Stromal cell of bone marrow (primary cell): ENCODE measurements at regions not wholly inside any gene's neighbourhood (a gene's known extent, or its start where the extent isn't known, plus 50 kb on each side); places are given as distances from the start of the nearest gene placed in this dataset.

Experiments used
- DNase-seq: peaks from one replicate; pipeline ENCODE4 v3.0.0-alpha.2; 2012; ENCODE audit warnings: low read depth

GRCh38 chrX:9317176-9317575 lies 147.7 kb upstream of the TBL1X start:
- DNase-seq: no peak

DNA sequence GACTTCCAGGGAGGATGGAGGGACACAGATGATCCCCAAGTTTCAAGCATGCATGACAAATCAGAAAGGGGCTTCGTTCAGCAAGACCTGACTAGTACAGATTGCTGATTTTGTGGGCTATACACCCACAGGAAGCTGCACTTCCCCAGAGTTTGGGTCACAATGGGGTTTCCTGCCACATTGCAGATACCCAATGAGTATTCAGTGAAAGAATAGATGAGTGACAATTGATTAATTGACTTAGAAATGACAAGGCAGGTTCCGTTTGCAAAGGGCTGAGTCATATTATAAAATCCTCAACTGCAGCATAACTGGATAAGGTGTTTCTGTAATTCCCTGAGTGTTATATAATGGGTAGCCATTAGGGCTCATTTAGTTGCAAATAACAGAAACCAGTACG lies 146.6 kb upstream of the TBL1X start:
- DNase-seq: no peak

DNA sequence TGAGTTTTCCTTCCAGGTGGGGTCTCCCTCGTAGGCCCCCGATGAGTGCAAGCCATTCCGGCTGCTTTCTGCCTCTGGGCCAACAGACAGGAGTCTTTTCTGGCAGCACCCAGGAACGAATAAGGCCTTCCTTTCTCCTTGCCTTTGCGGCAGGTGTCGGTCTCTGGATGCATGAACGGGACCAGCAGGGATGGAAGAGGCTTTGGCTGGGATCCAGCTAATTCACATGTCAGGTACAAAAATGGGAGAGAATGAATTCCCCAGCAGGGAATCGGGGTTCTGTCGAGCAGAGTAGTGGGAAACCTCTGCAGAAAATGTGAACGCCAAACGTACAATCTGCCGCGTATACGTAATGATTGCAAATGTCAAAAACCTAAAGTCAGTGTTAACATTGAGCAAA lies 146.1 kb upstream of the TBL1X start:
- DNase-seq: no peak

DNA sequence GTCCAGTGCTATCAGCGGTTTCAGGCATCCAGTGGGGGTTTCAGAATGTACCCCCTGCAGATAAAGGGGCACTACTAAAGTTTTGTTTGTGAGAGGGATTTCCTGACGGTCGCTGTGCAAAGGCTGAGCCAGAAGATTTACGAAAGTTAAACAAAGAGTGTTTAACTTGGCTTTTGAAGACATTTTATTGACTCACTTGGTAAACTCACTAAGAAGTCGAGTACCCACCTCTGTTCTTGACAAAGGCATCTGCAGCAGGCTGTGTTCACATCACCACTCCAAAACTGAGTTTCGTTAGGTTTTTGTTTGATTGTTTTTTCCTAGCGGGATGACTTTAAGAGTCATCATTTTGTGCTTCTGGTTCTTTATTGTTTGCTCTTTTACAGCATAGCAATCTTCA lies 143.9 kb upstream of the TBL1X start:
- no peak for DNase-seq

- DNase-seq: no peak
These were observed 140.2 kb upstream of the TBL1X start for GRCh38 chrX:9324676-9325075.

DNA sequence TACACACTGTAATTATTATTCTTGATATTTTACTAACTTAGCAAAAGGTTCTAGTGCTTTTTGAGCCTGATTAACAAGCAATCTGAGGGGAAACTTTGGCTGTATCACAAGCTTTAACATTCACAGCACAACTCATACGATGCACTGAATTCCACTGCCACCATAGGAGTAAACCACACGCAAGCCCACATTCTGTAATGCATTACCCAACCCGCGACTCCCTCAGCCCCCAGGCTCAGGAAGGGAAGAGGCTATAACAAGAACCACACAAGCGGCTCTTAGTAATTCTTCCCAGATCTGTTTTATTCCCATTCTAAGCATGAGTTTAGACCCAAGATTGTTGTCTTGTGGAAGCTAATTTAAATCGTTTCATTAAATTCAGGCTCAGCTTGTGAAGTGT lies 138.5 kb upstream of the TBL1X start:
- no peak for DNase-seq

DNA sequence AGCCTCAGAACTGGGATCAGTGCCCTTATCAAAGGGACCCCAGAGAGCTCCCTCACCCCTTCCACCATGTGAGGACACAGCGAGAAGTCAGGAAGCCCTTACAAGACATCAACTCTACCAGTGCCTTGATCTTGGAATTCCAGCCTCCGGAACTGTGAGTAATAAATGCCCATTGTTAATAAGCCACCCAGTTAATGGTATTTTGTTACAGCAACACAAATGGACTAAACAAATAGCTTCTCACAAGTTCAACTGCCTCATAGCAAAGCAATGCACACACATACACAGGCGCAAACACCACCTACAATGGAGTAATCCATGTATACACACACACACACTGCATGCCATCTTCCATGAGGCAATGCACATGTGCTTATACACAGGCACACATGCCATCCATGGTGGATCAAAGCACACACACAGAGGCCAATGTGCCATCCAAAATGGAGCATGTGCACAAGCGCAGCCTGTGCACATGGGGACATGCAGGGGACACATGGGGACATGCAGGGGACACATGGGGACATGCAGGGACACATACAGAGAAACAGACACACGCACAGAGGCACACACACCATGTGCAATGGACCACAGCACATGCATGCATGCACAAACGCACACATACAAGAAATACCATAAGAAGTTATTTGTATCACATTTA lies 137.6 kb upstream of the TBL1X start:
- no peak for DNase-seq

GRCh38 chrX:9327747-9328145 lies 137.1 kb upstream of the TBL1X start:
- peak; percentile 55 for DNase-seq

- no peak for DNase-seq
These were observed 135.8 kb upstream of the TBL1X start for GRCh38 chrX:9329056-9329455.

GRCh38 chrX:9330249-9330982 lies 134.4 kb upstream of the TBL1X start:
- DNase-seq: no peak

DNA sequence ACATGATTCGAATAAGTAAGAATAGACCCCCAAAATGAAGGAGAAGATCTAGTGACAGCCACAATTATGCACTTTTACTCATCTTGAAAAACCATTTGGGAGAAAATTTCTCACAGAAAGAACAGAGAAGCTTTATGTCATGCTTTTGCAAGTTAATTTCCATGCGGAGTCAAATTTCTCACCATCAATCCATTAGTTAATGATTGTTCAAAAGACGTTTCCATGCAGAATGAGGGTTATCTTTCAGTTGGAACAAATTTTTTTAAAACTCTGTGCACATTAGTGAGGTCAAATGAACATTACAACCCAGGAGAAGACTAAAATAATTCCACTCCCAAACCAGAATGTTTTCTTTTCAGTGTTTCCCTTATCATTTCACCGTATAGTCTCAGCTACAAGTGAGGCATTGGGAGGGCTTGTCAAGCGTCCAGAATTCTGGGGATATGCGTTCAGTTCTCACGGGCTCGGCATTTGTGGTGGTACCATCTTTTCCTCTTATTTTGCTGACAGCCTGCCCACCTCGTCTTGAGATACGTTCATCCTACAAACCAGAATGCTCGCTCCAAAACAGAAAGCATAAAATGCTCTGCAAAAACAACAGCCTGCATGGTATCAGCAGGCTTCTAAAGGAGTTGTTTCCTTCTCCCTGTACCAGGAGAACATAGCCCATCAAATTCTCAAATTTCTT lies 130.8 kb upstream of the TBL1X start:
- DNase-seq: no peak

DNA sequence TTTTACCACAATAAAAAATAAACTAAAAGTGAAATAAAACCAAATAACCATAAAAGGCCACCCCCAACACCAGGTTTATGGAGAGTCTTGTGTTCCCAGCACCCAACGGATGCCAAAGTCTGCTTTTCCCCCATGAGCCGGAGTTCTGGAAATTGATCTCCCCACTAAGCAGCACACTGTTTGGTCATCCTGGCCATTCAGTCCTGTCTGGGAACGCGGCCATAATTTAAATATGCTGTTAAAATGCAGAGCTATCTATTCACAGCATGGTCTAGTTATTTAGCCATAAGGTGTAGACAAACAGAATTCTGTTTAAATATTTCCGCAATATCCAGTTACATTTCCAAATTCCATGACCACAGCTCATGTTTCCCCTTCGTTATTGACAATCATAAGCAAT lies 129.6 kb upstream of the TBL1X start:
- no peak for DNase-seq

DNA sequence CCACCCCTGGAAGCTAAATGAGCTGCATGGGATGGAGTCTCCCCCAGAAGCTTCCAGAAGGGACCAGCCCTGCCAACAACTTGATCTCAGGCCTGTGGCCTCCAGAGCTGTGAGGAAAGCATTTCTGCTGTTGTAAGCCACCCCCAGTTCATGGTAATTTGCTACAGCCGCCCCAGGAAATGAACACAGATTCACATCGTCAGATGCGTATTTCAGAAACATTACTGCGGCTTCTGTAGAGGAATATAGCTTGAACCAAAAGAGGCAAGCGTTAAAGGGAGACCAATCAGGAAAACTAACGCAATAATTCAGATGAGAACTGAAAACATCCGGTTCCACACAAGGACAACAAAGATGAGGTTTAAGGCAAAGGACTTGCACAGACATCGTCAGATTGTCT lies 128.4 kb upstream of the TBL1X start:
- no peak for DNase-seq

DNA sequence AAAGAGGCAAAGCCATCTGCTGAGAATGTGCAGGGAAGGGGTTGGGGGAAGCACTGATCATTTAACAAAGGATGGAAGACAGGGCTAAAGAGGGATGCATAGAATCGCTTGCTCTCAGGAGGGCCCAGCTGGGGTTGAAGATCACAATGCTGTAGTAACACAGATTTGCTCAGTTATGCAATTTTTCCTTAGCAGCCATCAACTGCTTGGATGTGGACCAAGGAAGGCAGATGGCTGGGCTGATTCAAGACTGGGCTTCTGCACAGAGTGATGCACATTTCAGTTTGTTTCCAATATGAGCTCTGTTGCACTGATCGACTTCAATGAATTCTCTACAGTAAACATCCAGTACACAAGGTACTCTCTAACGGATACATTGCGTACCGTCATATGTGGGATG lies 127.8 kb upstream of the TBL1X start:
- peak; percentile 55 for DNase-seq

DNA sequence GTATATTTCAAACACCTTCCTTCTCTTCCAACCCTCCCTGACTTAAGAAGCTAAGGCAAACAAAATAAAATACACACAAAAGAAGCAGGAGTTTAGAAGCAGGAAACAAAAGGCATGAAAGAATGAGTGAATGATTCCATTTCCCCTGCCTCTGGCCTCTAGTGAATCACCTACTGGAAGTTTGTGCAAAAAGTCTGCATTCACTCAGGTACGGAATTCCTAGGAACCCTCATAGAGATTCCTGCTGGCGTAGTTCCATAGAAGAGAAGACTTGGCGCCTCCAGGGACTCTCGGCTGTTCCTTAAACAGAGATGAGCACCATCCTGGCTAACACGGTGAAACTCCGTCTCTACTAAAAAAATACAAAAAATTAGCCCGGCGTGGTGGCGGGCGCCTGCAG lies 125.9 kb upstream of the TBL1X start:
- no peak for DNase-seq

DNA sequence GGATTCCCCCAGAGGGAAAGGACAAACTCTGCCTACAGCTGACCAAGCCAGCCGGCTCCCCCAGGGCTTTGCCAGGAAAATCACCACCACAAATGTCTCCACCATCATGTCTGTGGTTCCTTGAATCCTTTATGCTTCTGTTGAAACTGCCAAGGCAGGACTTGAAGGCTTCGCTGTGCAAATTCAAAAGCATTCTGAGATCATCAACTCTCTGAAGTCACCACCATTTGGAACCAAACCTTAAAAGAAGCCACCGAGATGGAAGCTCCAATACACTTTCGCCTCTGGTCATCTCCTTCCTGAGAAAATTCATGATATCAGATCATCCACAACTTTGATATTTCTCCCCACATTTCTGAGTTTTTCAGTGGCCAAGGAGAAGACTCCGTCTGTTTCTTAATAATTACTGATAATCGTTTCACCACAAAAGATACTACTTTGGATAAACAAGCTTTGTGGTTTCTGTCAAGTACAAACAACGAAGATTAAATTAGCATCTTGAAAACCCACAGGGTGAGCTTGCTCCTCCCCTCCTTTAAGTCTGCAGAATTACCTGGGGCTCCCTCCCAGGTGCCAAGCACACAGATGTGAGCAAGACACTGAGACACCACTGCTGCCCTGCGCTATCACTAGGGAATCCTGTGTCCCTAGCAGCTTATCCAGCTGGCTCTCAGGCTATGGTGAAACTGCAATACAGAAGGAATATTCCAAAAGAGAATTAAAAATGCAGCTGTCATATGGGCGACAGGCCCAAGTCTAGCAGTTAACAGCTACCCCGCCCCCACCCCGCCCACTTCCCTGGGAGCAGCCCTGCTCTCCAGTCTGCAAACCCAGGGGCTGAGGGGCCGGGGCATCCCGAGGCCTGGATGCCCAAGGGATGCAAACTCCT lies 125.0 kb upstream of the TBL1X start:
- no peak for DNase-seq

GRCh38 chrX:9340598-9341290 lies 124.1 kb upstream of the TBL1X start:
- no peak for DNase-seq

GRCh38 chrX:9341291-9342201 lies 123.3 kb upstream of the TBL1X start:
- DNase-seq: no peak

GRCh38 chrX:9342561-9343051 lies 122.3 kb upstream of the TBL1X start:
- peak; percentile 56 for DNase-seq

- no peak for DNase-seq
These were observed 120.9 kb upstream of the TBL1X start for GRCh38 chrX:9343971-9344370.

DNA sequence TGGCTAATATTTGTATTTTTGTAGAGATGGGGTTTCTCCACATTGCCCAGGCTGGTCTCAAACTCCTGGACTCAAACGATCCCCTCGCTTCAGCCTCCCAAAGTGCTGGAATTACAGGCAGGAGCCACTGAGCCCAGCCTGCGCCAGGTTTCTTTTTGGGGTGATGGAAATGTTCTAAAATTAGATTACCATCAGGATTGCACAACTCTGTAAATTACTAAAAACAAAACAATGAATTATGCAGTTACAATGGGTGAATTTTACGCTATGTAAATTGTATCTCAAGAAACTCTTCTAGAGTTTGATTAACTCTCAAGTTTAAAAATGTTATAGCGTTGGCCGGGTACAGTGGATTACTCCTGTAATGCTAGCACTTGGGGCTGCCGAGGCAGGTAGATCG lies 118.9 kb upstream of the TBL1X start:
- no peak for DNase-seq
